HG03460 (cell line): ENCODE measurements at regions not wholly inside any gene's neighbourhood (a gene's known extent, or its start where the extent isn't known, plus 50 kb on each side); places are given as distances from the start of the nearest gene placed in this dataset.
A peak's percentile ranks its signal among the peaks of the same experiment; 100 is the strongest.

Experiments used
- ATAC-seq: cut with Tn5 transposase; IDR thresholded peaks from one replicate; pipeline ENCODE4 v1.9.1; 2021; ENCODE audit not compliant: unreplicated experiment

DNA sequence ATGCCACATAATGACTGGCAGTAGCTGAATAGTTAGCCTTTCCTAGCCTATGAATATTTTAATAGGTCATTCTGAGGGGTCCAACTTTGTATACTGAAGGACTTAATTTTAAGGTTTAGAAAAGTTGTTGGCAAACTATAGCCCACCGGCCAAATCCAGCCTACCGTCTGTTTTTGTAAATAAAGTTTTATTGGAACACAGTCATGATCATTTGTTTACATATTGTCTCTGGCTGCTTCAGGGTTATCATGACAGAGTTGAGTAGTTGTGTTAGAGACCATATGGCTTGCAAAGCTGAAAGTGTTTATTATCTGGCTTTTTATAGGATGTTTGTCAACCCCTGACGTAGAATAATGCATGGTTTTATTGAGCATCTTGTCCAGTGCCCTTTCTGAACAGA, 73.4 kb downstream of the NTMT2 start:
- no peak for ATAC-seq

- no peak for ATAC-seq
These were observed 75.3 kb downstream of the NTMT2 start for GRCh38 chr1:170221031-170221430.

GRCh38 chr1:170221495-170221894, 75.7 kb downstream of the NTMT2 start:
- ATAC-seq = no peak

DNA sequence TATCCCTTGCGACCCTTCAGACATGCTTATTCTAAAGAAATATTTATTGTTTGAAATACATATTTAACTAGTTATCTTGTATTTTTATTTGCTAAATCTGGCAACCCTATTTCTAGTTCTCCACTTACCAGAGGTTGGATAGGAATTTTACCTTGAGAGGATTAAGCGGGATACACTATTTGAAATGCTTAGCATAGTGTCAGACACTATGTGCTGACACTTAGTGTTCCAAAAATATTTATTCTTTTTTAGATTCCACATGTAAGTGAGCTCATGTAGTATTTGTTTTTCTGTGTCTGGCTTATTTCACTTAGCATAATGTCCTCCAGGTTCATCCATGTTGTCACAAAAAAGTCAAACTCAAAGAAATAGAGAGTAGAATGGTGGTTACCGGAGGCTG, 78.7 kb downstream of the NTMT2 start:
- ATAC-seq = no peak

GRCh38 chr1:170225781-170226530, 80.2 kb downstream of the NTMT2 start:
- ATAC-seq = no peak

DNA sequence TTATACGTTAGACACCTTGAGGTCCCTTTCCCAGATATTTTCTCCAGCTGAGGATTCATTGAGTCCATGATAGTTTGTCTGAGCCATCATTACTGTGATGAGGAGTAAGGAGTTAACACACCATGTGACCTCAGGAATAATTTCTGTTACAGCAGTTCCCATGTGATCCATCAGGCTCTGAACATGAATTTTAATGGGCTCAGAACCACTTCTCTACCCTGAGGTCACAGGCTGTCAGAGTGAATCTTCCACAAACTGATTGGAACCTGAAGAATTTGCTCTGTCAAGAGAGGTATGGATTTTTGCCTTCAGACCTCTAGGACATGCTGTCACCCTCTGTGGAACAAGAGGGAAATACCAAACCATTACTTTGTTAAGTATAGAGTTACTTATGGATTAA, 81.0 kb downstream of the NTMT2 start:
- ATAC-seq = no peak

DNA sequence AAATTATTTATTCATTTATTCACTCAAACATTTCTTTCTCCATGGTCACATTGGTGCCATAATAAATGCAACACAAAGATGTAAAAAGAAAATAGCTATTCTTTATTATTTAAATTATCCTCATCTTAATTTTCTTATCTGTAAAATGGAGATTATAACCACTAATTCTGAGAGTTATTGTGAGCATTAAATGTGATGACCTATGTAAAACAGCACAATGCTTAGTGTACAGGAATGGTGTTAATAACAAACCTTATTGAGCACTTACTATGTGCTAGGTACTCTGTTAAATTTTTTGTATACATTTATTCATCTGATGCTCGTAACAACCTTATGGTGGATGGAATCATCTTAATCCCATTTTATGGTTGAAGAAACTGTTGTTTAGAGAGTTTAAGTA, 84.6 kb downstream of the NTMT2 start:
- ATAC-seq = no peak

GRCh38 chr1:170231662-170232061, 85.9 kb downstream of the NTMT2 start:
- ATAC-seq = no peak

DNA sequence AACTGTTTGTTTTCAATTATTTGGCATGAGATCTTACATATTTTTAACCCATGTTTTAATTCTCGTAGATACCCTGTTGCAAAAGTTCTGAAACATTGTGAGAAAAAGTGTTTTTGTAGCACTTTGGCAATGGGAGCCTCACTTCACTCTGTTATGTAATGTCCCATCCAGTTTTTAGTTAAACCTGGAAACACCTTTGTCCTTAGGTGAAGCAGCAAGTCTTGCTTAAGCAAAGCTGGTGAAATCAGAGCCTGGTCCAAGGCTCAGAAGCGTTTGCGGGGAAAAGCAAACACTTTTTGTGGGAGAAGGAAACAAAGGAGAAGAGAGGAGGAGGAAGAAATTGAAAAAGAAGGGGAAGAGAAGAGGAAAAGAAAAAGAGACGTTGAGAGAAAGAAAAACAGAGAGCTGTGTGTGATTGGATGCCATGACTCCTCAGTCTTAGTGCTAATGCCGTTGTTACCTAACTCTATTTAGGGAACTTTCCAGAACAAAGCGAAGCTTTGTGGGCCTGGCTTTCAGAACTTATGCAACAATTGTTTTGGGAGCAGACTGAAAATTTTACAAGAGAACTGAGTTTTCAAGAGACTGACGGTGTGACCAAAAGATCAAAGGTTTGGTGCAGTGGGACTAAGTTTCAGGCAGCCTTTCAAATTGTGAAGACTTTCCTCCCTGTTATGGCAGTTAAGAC, 93.1 kb downstream of the NTMT2 start:
- ATAC-seq = no peak

GRCh38 chr1:170239445-170239844, 93.7 kb downstream of the NTMT2 start:
- no peak for ATAC-seq

- ATAC-seq = peak; percentile 90
These were observed 94.7 kb downstream of the NTMT2 start for GRCh38 chr1:170240409-170240808.

- no peak for ATAC-seq
These were observed 95.6 kb downstream of the NTMT2 start for GRCh38 chr1:170241266-170241851.

DNA sequence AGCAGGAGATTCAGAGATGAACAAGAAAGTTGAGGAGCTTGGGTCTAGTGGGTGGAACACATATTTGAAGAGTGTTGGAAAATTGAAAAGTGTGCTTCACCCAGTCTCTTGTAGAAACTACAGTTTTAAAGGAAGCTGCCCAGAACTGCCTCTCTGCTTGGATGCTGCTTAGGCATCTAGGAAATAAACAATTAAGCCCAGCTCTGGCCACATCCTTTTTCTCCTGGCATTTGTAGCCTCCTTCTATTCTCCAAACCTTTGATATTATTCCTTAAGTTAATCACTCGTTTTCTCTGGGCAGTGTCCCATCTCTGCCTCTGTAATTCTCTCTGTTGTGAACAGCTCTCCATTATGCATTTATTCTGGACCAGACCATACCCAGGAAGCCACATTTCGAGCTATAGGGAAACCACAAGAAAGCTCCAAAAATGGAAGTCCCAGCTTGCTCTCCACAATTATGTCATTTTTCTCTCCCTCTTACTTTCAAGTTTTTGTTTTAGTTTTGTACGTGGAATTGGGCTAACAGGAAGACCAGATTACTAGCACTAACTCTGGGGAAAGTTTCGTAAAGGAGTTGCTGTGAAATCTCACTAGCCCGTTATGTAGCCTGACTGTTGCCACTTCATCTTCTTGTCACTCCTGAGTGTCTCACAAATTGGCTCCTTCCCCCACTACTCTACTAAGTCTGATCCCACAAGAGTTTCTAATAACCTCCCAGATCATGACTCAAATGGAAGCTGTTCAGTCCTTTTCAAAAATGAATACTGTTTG, 102.2 kb downstream of the NTMT2 start:
- ATAC-seq = peak; percentile 56

DNA sequence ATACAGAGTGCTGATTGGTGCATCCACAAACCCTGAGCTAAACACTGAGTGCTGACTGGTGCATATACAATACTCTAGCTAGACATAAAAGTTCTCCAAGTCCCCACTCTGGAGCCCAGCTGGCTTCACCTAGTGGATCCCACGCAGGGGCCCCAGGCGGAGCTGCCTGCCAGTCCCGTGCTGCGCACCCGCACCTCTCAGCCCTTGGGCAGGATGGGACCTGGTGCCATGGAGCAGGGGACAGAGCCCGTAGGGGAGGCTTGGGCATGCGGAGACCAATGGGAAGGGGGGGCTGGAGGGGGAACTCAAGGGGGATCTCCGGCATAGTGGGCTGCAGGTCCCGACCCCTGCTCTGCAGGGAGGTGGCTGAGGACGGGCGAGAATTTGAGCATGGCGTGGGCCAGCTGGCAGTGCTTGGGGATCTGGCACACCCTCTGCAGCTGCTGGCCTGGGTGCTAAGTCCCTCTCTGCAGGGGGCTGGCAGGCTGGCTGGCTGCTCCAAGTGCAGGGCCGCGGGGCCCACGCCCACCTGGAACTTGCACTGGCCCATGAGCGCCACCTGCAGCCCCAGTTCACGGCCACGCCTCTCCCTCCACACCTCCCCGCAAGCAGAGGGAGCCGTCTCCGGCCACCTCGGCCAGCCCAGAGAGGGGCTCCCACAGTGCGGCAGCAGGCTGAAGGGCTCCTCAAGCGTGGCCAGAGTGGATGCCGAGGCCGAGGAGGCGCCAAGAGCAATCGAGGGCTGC, 104.9 kb downstream of the NTMT2 start:
- no peak for ATAC-seq

DNA sequence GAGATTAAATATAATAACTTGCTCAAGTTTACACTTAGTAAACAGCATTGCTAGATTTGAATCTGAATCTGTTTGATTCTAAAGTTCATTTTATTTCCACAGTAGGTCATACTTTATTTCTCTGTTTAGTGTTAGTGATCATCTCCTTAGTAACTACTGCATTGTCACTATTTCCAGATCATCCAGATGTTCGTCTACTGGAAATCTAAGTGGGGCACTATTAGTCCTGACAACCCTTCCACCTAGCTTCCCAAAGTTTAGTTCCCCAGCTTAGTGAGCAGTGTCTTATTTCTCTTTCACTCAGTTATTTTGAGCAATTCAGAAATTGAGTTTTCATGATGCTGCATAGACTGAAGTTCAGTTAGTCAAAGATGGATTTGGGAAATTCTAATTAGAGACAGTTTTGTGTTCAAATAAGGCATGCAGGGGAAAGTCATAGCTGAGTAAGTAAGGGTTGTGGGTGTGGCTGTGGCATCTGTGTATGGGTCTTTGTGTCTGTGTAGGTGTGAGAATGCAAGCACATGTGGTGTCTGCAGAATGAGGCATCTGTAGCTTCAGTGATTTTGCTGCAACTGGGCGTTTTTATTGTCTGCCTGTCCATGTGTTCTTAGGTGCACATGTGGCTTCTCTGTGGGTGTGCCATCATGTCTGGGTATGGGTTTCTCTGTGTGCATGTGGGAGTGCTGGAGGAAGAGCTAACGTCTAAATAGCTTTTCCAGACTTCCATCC, 107.3 kb downstream of the NTMT2 start:
- ATAC-seq = no peak

DNA sequence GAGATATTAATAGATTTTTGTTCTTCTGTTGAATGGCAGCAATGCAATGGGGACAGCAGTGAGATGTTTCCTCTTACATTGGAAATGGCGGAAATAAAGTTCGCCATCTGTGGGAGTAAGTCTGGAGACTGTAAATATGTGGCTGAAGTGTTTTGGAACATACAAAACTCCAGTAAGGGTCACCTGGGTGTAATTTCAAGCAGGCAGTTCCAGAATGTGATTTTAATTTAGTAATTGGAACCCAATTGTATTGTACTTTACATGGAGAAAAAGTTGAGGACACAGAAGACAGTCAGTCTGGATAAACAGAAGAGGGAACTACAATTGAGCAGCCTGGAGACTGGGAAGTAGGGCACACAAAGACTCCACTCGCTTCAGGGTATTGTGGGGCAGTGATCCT, 108.6 kb downstream of the NTMT2 start:
- ATAC-seq = no peak

DNA sequence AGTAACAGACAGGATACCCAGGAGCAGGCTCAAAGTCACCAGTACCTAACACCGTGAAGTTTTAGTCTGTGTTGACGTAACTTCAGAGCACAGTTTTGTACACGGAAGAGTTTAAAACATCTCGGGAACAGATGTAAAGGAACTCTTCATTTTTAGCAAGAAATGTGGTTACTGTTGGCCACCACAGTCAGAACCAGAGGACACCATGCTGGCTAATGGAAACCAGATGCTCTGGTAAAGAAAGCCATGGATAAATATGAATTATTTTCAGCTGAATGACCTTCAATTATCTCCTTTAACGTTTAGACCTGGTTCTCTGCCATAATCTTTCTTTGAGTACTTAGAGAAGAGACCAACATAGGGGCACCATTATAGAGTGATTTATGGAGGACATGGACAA, 115.9 kb downstream of the NTMT2 start:
- no peak for ATAC-seq

DNA sequence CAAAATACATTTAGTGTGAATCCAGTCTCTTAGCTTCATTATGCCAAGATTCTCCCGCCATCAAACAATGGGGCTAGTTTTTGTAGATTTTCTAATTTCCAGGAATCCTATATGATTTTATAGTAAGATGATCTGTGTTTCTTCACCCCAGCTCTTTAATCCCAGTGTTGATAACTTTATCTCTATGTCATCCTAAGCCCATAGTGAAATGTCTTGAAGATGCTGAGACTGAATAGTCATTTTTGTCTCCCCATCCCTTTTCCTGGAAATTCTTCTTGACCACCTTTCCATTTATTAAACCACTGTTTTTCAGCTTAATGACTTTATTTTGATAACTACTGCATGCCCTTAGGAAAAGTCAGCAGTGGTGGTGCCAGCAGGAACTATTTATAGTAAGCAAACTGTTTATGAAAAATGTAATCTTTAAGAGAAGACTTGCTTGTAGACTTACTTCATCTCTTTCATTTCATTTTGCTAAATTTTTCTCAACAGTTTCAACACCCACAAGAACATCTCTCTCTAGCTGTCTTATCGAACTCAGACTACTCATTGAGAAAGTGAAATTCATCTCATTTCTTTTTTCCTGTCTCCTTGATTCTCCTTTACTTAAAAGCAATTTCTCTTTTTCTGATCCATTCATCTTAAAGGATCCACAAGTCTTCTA, 116.6 kb downstream of the NTMT2 start:
- ATAC-seq = no peak

- no peak for ATAC-seq
These were observed 119.5 kb downstream of the NTMT2 start for GRCh38 chr1:170265234-170265633.

DNA sequence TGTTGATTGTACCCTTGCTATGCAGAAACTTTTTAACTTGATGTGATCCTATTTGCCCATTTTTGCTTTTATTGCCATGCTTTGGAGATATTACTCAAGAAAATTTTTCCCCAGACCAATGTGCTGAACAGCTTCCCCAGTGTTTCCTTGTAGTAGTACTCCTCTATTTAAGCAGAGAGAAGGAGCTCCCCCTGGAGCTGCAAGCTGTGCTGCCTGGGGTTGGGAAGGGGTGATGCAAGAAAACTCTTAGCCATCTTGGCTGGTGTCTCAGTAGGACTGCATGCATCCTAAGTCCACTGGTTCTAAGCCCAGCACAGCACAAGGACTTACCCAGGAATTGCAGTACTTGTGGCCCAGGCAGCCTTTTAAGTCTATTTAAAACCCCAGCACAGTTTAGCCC, 121.6 kb downstream of the NTMT2 start:
- ATAC-seq = no peak
